HG02852 (cell line): ENCODE measurements at regions not wholly inside any gene's neighbourhood (a gene's known extent, or its start where the extent isn't known, plus 50 kb on each side); places are given as distances from the start of the nearest gene placed in this dataset.
A peak's percentile ranks its signal among the peaks of the same experiment; 100 is the strongest.
"Not testable (repeated sequence)": the region's sequence is repeated elsewhere in the genome, so short reads cannot be mapped to it uniquely, and the experiment has no call there.

Source experiments
- ATAC-seq: cut with Tn5 transposase; IDR thresholded peaks from one replicate; pipeline ENCODE4 v1.9.1; 2021; ENCODE audit warnings: mild to moderate bottlenecking, moderate library complexity; ENCODE audit not compliant: unreplicated experiment

DNA sequence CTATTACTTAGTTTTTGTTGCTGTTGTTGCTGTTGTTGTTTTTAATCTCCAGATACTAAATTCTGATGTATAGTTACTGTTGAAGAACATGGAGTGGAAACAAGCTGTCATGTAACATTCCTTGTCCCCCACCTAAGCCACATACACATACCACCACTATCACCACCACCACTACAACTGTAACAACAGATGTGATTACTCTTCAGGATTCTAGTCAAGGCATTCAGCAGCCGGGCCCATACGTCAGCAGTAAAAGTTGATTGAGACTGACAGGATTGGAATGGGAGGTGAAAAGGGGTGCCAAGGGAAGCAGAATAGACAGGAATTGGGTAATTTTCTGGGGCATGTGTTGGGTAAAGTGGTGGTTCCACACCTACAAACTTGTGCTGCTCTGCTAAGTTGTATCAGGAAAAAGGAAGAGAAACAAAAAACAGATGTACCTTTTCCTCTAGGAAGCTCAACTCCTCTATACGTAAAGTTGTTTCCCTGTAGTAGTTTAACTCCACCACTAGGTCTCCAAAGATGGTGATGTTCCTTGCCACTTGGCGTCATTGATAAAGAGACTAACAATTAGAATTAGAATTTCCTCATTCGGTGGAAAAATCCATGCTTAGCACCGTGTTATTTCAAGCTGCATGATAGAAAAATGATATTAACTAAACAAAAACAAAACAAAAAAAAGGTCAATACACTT, 138.6 kb downstream of the ARRDC3 start:
- no peak for ATAC-seq

DNA sequence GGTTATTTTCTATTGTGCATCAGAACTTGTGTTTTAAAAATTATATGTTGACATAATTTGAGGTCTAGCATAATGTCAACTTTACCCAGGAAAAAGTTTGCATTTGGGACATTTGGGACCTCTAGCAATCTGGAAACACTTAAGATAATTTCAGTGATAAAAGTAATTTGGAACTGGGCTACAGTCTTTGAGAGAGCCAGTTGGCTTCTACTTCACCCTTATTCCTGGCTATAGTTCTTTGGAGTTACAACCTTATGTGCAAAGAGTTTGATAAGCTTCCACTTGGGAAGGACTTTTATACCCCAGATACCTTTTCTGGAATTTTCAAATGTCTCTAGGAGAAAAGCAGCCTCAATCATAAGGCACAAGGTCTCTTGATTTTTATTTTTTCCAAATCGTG, 139.3 kb downstream of the ARRDC3 start:
- no peak for ATAC-seq

DNA sequence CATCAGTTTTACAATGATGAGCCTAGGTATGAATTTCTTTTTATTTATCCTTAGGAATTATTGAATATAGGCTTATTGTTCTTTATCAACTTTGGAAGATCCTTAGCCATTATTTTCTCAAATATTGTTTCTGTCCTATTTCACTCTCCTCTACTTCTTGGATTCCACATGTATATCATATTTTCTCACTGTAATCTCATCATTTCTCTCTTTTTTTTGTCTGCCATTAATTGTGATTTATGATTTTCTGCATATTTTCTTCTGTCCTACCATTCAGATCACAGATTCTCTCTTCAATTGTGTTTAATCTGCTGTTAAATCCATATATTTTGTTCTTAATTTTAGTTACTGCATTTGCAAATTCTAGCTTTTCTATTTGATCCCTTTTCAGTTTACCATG, 139.8 kb downstream of the ARRDC3 start:
- ATAC-seq, result no peak

DNA sequence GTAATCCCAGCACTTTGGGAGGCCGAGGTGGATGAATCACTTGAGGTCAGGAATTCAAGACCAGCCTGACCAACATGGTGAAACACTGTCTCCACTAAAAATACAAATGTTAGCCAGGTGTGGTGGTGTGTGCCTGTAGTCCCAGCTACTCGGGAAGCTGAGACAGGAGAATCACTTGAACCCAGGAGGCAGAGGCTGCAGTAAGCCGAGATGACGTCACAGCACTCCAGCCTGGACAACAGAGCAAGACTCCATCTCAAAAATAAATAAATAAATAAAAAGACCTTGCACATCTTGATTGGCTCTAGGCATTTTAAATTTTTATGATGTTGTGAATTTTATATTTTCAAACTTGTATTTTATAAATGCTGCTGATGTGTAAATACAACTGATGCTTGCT, 141.7 kb downstream of the ARRDC3 start:
- not testable (repeated sequence) for ATAC-seq

DNA sequence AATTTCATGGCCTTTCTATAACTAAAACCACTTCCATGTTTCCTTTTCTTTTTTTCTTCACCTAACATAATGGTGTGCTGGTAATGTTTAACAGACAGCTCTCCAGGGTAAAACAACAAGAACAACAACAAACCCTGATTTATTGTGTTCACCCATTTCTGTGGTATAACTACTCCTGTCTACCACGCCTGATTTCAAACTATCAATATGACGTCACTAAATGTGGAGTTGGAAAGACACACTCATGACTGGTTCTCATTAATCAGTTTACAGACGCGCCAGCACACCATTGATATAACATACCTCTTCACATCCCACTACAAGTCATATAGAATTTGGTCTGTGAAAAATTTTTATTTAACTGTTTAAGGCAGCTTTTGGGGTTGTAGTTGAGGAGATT, 142.9 kb downstream of the ARRDC3 start:
- ATAC-seq, result no peak

DNA sequence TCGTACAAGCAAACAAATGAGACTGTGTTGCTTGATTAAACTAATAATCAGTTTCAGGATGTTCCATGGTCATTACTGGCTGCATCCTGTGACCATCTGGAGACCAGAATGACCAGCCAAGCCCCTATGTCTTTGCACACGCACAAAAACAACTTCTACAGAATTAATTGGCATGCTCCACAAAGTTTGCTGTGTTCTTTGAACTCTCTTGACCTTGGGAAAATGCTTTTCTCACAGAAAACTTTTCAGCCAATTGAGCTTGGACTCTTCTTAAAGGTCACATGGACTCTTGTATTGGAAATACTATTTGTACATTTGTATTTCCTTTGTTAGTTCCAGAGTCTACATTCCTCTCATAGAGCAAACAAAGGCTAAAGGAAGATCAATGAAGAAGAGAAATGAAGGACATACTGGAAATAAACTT, 147.8 kb downstream of the ARRDC3 start:
- no peak for ATAC-seq

DNA sequence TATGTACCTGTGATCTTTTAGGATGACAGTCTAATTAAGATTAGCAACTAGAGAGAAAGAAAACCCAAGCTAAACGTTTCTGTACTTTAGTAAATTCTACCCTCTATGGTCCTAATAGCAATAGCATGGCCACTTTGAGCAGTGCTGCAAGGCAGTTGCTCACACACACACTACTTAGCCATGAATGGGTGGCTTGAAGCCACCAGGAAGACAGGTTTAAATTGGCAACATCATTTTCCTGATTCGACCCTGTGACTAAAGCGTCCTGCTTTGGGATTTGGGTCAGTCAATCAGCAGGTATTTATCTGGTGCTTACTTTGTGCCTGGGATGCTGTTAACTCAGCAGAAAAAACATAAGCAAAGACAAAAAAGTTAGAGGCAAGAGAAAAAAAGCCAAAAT, 150.6 kb downstream of the ARRDC3 start:
- ATAC-seq, result no peak

DNA sequence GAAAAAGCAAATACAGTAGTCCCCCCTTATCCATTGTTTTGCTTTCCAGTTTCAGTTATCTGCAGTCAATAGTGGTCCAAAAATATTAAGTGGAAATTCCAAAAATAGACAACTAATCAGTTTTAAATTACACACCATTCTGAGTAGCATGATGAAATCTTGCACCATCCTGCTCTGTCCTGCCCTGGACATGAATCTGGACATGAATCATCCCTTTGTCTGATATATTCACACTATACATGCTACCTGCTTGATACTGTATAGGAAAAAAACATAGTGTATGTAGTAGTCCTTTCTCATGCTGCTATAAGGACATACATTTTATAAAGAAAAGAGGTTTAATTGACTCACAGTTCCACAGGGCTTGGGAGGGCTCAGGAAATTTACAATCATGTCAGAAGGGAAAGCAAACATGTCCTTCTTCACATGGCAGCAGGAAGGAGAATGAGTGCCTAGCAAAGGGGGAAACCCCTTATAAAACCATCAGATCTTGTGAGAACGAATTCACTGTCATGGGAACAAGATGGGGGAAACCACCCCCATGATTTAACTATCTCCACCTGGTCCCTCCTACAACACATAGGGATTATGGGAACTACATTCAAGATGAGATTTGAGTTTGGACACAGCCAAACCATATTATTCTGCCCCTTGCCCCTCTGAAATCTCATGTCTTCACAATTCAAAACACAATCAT, 153.9 kb downstream of the ARRDC3 start:
- no peak for ATAC-seq

DNA sequence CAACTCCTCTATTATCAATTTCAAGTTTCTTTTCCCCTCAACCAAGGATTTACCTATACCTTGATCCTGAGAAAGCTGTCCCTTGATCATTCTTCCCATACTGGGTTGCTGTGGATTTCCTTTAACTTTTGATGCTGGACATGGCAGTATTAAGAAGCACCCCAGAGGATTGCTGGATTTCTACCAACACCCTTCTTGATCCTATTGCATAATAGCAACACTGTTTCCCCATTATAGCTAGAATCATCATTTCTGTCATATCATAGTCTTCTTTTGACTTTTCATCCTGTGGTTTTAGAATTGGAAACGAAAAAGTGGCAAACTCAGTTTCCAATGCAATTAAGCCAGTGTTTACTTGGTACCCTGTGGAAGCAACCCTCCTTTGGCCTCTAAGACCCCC, 154.9 kb downstream of the ARRDC3 start:
- ATAC-seq, result no peak

DNA sequence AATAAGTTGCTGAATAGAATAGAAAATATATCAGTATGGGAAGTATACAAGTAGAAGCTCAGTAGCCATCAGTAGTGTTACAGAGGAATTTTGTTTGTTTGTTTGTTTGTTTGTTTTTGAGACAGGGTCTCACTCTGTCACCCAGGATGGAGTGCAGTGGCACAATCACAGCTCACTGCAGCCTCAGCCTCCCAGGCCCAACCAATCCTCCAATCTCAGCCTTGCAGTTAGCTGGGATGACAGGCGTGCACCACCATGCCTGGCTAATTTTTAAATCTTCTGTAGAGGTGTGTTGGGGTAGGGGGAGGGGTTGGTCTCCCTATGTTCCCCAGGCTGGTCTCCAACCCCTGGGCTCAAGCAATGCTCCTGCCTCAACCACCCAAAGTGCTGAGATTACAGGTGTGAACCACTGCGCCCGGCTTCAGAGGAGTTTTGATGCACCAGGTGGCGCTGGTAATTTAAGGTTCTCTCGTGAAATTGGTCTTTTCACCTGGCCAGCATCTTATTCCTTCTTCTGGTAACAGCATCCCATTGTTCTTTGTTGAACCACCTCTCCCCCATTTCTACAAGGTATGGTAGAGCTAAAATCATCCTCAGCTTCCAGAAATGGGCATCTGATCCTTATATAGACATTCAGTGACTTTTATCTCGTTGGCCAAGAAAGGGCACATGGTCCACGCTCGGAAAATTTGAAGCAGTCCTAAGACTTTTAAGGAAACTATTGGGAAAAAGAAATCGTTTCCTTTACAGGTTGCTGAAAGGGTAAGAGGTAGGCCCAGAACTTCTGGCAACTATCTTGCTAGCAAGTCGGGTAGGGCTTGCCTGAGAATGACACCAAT, 157.1 kb downstream of the ARRDC3 start:
- peak; percentile 69 for ATAC-seq

DNA sequence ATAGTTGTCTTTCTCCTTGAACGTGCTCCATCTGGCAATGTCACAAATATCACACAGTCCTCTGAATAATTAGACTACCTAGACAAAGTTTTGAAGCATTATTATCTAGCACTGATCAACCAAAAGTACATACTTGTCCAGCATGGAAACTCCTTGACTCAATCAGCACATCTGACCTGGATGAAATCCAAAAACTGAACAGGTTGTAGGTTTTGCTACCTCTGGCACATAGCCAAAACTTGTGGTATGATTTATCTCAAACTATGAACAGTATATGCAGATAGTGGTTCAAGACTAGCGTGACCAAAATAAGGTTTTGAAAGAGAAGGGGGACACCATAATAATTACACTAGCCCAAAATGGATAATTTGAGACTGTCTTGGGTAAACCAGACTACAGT, 158.1 kb downstream of the ARRDC3 start:
- no peak for ATAC-seq

DNA sequence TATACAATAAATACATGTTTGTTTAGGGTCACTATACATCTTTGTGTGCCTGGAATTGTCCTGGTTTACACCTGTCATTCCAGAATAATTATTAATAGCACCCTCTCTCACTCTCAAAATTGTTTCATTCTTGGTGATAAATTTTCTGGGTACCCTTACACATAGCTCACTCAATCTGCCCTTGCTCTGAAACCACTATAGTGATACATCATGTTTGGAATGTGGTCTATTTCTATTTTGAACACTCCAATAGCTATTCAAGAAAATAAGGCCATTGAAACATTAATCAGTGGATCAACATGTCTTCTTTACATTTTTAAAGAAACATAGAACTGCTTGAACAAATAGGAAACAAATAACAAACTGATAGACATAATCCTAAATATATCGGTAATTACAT, 158.7 kb downstream of the ARRDC3 start:
- ATAC-seq, result no peak

DNA sequence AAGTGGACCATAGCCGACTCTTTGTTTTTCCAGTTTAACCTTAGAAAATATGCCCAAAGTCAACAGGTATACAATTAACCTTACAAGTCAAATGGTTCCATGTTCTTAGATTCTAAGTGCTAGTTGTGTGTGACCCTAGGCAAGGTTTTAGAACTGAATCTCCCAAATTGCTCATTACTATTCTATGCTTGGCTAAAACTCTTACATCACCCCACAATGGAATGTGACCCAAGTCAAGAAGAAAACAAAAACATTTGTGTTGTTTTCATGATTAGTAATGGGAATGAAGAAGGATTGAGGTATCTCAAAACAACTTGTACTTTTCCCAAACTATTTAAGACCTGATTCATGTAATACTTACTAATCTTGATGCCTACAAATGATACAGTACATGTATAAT, 159.2 kb downstream of the ARRDC3 start:
- ATAC-seq, result no peak

DNA sequence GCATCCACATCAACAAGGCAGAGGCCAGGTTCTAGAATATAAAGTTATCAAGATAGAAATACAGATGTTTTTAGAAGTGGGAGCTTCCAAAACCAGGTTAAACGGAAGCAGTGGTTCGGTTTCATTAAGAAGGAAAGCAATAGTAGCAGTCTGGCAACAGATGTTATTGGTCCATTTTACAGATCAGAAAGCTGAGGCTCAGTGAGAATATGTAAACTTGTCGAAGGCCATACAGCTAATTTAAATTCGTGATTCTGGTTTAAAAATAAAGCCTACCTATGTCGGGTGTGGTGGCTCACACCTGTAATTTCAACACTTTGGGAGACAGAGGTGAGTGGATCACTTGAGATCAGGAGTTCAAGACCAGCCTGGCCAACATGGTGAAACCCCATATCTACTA, 160.6 kb downstream of the ARRDC3 start:
- ATAC-seq, result no peak

DNA sequence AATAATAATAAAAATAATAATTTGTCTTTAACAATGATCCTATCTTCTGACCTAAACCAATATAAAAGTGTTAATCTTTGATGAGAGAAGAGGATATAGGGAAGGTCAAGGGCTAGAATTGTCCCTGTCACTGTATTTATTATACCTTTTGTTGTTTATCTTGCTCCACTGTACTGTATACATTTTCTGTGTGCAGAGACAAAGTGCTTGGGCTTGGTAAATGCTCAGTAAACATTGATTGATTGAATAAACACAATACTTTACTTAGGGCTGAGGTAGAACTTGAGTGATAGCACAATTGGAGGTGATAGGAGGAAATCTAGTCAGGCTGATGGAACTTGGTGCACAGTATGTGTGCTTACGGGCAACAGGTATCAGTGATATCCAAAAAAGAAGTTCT, 161.2 kb downstream of the ARRDC3 start:
- no peak for ATAC-seq

DNA sequence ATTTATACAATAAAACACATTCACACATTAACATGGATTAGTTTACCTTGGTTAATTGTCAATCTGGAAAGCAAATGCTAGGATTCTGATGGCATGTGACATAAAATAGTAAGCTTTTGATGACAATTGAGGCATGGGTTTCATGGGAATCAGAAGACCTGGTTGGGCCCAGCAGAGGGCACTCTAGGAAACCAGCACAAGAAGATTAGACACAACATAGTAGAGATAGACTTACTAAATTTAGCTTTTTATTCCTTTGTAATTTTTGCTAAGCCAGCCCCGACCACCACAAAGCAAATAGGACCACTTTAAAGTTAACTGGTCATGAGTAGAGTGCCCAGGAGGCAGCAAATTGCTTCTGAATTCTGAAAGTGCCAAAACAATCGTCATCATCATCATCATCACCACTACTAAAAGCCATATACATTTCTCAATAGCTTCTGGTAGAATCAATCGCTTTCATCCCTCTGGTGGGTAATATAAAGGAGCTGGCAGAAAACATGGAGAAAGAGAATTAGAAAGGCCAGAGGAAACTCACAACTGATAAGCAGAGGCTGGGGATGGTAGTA, 163.2 kb downstream of the ARRDC3 start:
- ATAC-seq, result no peak

DNA sequence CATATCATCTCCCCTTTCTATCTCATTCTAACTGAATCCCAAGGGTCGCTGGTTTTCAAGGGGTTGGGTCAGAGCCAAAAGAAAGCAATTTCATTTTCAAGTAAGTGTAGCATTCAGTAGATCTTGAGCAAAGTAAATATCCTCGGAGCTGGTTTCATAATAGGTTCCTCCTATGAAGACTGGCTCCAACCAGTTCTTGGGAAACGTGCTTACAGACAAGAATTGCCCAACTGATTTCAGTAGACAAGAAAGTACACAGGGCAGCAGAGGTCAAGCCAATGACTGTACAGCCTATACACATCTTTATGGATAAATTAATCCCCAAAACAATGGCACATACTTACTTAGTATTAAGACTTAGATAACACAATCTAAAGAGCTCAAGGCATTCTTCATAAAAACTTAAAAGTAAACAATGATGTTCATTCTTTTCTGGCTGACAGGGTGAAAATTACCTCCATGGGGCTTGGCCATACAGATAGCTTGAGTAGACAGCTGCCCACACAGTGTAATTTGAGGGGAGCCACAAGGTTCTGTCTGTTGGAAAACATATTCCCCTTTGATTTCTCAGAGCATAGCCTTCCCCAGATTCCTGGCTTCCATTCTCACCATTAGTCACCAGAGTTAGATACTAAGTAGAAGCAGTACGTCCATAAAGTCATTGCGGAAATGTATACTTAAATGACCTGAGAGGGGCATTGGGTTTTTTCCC, 163.9 kb downstream of the ARRDC3 start:
- ATAC-seq, result no peak

DNA sequence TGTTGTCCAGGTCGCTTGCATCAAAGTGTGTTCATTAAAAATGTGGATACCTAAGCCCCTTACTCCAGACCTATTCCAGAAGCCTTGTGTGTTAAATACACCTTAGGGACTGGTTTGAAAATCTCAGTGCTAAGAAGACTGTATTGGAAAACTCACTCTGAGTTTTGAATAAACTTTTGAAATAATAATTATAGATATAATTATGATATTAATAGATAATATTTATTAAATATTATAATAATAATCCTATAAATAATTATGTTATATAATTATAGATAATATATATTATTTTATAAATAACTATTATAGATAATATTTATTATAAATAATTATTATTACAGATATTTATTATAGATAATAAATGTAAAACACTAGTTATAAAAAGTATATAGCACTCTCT, 165.3 kb downstream of the ARRDC3 start:
- no peak for ATAC-seq

DNA sequence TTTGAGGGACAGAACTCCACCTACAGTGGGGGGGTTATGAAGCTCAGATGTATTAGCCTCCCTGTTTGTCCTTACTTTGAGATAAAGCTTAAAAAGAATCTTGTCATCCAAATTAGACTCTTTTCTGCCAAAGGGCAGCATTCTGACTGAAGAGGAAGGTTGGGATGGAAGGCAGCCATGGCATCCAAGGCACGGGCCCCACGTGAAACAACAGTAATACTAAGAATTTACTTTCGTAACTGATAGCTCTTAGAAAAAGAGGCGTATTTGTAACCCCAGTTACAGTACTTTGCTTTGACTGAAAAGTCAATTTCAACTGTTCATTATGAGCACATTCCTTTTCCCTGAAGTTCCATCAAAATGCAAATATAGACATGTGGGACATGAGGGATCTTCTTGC, 168.5 kb downstream of the ARRDC3 start:
- ATAC-seq, result no peak
